Ureter (tissue), 1 donor: ENCODE measurements at regions not wholly inside any gene's neighbourhood (a gene's known extent, or its start where the extent isn't known, plus 50 kb on each side); places are given as distances from the start of the nearest gene placed in this dataset.

Source experiments
- DNase-seq: peaks from one replicate; pipeline ENCODE4 v3.0.0-alpha.2; 2020; ENCODE audit warnings: low spot score
- donor health status: DM: yes; HTN: yes; CAD: no.

- DNase-seq, result no peak
Observed at GRCh38 chr18:78056011-78056410, 806.4 kb downstream of the GALR1 start.

- no peak for DNase-seq
Observed at GRCh38 chr18:78069784-78070664, 820.4 kb downstream of the GALR1 start.

- no peak for DNase-seq
Observed at GRCh38 chr18:78071166-78071710, 821.6 kb downstream of the GALR1 start.

- no peak for DNase-seq
Observed at GRCh38 chr18:78071776-78072175, 822.1 kb downstream of the GALR1 start.

- DNase-seq, result no peak
Observed at GRCh38 chr18:78072375-78072774, 822.7 kb downstream of the GALR1 start.

- DNase-seq, result no peak
Observed at GRCh38 chr18:78073275-78073674, 823.6 kb downstream of the GALR1 start.

GRCh38 chr18:78074400-78075020, 824.9 kb downstream of the GALR1 start:
- DNase-seq, result no peak

- DNase-seq, result no peak
Observed at GRCh38 chr18:78080081-78080480, 830.4 kb downstream of the GALR1 start.

GRCh38 chr18:78080761-78081160, 831.1 kb downstream of the GALR1 start:
- DNase-seq, result no peak

GRCh38 chr18:78082816-78083215, 833.2 kb downstream of the GALR1 start:
- no peak for DNase-seq

GRCh38 chr18:78085241-78086185, 835.9 kb downstream of the GALR1 start:
- no peak for DNase-seq

GRCh38 chr18:78086931-78087330, 837.3 kb downstream of the GALR1 start:
- DNase-seq, result no peak

GRCh38 chr18:78087338-78087737, 837.7 kb downstream of the GALR1 start:
- no peak for DNase-seq

- DNase-seq, result no peak
Observed at GRCh38 chr18:78090584-78090983, 840.9 kb downstream of the GALR1 start.

GRCh38 chr18:78092901-78093300, 843.3 kb downstream of the GALR1 start:
- DNase-seq, result no peak

- DNase-seq, result no peak
Observed at GRCh38 chr18:78099979-78100588, 850.4 kb downstream of the GALR1 start.

GRCh38 chr18:78101091-78101490, 851.4 kb downstream of the GALR1 start:
- DNase-seq, result no peak

- DNase-seq, result no peak
Observed at GRCh38 chr18:78102135-78102534, 852.5 kb downstream of the GALR1 start.

GRCh38 chr18:78105611-78106010, 856.0 kb downstream of the GALR1 start:
- DNase-seq, result no peak

GRCh38 chr18:78106946-78107345, 857.3 kb downstream of the GALR1 start:
- no peak for DNase-seq

GRCh38 chr18:78107363-78107762, 857.7 kb downstream of the GALR1 start:
- no peak for DNase-seq
